IPS-18c (cell line): ENCODE measurements at regions not wholly inside any gene's neighbourhood (a gene's known extent, or its start where the extent isn't known, plus 50 kb on each side); places are given as distances from the start of the nearest gene placed in this dataset.

ENCODE experiments used
- H3K4me3 ChIP-seq: 2 replicates; pipeline ENCODE4 v1.7.0; 2013; ENCODE audit warnings: low read depth, mild to moderate bottlenecking, low read length, moderate library complexity; ENCODE audit not compliant: insufficient read depth
- H3K9me3 ChIP-seq: one replicate; pipeline ENCODE4 v1.6.1; 2013; ENCODE audit warnings: mild to moderate bottlenecking, low read length, moderate library complexity; ENCODE audit not compliant: control insufficient read depth, insufficient read depth

DNA sequence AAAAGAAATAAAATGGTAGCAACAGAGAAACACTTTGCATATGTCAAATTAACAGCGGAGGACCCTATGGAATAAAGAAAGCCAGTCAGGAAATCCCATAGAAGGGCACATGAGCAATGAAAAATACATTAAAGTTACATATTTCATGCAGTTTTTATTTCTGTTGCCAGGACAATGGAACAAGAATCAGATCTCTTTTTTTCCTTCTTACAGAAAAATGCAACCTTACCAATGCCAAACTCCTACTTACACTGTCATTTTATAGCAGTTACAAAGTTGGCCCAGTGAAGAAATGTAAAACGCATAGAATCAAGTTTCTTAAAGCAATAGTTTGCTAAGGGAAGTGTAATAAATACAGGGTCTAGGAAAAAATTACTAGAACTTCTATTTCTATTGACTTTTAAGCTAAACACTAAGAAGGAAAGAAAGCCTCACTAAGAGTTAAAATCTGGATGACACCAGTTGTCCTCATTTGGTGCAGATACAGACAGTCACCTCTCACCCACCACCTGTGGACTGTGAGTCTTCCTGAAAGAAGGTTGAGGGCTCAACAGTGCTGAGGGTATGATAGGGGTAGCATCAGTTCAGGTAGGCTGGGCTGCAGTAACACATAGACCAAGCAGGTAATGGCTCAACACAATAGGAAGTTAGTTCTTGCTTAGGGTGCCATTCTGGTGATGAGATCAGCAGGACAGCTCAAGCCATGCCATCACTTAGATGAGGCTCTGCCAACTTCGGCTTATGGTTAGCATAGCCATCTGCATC is 224.6 kb downstream of the ANAPC10 start:
- Histone ChIP-seq H3K9me3 (no peaks in the 10 kb centered on the region), H3K4me3 (no peak overlapping the region)

DNA sequence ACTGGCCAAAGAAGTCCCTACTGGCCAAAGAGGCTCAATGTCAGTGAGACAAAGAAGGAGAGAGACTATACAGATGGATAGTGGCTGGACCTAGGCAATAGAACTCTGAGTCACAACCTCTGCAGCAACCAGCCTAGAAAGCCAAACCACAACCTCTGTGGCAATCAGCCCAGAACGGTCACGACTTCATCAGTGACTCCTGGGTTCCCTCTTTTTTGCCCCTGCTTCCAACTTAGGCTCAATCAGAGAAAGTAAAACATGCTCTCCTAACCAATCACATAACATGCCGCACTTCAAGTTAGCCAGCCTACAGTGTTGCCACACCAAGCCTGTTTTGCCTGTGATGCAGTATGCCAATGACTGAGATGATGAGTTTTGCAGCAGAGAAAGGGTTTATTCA is 203.4 kb downstream of the ANAPC10 start:
- H3K9me3 ChIP-seq, result no peaks in the 10 kb centered on the region
- no peak overlapping the region for H3K4me3 ChIP-seq

DNA sequence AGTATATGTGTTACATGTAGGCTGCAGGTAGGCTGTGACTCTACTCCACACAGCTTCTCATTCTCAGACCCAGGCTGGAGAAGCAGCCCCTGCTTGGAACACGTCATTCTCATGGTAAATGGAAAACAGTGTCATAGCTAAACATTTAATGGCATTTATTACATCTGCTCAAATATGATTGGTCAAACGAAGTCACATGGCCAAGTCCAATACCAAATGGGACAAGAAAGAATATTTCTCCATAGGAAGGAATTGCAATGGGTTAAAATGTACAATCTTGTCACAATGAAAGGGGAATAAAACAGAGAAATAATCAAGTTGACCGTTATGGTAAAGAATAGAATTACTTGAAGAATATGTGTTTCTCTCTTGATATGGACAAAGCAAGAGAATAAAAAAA is 198.6 kb downstream of the ANAPC10 start:
- H3K9me3 ChIP-seq, result no peaks in the 10 kb centered on the region

DNA sequence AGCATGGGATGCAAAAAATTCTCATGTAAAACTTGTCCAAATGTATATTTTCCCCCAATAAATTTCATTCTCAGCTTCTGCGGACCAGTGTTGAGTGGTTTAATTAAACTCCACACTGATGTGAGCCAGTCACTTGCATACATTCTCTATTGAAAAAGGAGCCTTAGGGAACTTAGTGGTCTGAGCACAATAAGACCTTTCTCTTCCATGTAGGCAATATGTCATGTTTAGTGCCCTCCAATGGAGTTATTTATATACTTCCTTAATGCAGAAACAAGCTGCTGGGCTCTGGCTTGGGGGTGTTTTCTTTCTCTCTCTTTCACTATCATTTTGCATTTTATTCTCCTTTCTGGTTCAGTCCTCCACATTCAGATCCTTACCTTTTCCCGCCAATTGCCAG is 196.9 kb downstream of the ANAPC10 start:
- no peaks in the 10 kb centered on the region for H3K9me3 ChIP-seq
- H3K4me3 ChIP-seq, result no peak overlapping the region

More for the DNA sequence above, 198.6 kb downstream of the ANAPC10 start:
- no peak overlapping the region for H3K4me3 ChIP-seq

DNA sequence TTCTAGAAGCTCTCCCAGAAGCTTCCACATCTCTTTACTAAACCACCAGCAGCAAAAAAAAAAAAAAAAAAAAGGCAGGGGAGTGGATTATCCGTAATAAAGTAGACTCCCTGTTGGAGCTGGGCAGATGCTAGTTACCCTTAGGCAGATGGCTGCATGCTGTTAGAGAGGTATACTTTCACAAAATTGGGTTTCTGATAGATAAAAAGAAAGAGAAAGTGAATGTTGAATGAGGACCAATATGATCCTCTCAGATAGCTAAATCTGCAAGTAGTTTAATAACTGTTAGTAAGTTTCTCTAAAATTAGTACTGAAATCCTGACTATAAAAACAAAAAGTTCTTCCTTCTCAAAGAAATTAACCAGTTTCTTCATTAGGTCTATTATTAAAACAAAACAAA is 195.4 kb downstream of the ANAPC10 start:
- H3K4me3 ChIP-seq, result no peak overlapping the region

DNA sequence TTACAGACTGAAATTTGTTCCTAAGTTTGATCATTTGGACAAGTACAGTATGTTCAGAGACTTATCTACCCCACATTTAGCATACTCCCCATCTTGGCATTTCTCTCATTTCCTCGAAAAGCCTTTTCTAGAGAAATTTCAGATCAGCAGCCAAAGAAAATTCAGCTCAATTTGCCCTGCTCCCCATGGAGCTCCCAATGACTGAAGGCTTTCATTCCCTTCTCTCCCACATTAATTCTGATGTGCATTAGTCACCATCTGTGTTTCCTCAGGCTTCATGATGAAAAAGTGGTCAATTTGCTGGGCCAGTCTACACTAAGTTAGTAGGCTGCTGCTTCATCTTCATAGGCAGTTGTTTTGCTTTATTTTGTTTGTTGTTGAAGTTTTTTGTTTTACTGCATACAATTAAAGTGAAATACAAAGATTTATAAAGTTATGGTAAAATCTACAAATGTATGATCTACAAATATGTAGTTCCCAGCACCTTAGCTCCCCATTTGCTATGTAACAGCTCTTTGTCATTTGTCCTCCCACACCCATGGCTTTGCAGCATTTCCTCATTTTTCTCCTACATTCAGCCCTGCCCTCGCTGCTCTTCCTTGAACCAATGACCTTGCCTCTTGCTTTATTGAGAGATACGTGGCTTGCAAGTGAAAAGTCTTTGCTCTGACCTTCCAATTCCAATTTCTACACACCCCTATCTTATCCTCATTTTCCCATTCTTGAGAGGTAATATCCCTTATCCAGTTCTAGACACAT is 193.9 kb downstream of the ANAPC10 start:
- no peaks in the 10 kb centered on the region for H3K9me3 ChIP-seq
- no peak overlapping the region for H3K4me3 ChIP-seq

More for the DNA sequence above, 195.4 kb downstream of the ANAPC10 start:
- no peaks in the 10 kb centered on the region for H3K9me3 ChIP-seq

DNA sequence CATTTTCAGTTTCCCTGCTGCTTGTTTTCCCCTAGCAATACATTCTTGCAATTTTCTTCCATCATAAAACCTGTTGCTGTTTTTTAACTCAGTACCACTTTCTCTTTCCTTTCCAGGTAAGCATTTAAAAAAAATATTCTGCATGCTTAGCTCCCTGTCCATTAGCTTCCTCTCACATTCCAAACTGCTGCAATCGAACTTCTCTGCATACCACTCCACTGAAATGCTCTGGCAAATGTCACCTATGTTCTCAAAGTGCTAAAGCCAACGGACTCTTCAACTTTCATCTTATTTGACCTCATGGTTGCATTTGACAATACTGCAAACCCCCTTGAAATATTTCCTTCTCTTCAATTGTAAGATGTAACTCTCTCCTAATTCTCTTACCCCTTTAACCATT is 192.7 kb downstream of the ANAPC10 start:
- no peaks in the 10 kb centered on the region for H3K9me3 ChIP-seq

DNA sequence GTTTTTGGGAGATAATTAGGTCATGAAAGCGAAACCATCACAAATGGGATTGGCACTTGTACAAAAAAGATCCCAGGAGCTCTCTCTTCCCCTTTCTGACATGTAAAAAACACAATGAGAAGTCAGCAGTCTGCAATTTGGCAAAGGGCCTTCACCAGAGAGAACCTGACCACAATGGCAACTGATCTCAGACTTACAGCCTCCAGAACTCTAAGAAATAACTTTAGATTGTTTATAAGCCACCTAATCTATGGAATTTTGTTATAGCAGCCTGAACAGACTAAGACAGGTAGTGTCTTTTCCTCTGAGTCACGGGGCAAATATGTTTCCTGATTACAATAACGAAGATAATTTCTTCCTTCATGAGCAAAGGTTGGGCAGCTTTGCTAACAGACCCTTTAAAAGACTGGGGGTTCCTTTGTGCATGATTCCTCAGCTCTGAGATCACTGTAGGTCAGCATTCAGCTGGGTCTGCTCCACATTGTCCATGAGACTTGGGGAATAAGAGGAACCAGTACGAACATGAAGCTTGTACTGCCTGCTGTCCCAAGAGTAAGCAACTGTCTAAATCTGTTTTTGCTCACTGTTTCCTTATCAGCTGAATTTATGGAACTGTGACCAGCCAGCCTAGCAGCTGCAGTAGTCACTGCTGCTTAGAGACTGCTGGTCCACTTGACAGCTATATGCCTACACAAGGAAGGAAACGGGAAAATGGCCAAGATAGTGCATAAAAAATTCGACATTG is 191.6 kb downstream of the ANAPC10 start:
- Histone ChIP-seq H3K9me3 (no peaks in the 10 kb centered on the region), H3K4me3 (no peak overlapping the region)

More for the DNA sequence above, 192.7 kb downstream of the ANAPC10 start:
- no peak overlapping the region for H3K4me3 ChIP-seq

DNA sequence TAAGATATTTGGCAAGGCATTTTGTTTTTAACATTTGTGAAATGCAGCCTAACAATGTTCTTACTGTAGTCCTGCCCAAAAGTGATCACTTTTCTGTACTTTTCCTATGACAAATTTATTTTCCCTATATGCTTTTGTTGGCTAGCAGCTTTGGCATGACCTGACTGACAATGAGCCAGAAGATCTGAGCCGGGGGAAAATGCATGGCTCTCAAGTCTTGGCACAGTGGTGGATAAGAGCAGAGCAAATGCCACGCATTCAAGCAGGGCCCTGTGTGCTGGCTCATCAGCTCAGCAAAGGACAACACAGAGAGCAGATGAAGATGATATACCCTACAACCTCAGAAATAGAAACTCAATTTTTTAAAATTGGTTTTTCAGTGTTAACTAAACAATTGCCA is 187.3 kb downstream of the ANAPC10 start:
- Histone ChIP-seq H3K4me3 (no peak overlapping the region), H3K9me3 (no peaks in the 10 kb centered on the region)
